ENCODE measurements at regions not wholly inside any gene's neighbourhood (a gene's known extent, or its start where the extent isn't known, plus 50 kb on each side); places are given as distances from the start of the nearest gene placed in this dataset.

GRCh38 chr13:84360822-84361221 is 478.5 kb upstream of the SLITRK1 start:
- TF ChIP-seq POLR2A (IDR thresholded peaks at IDR 0.05): no peak
- TF ChIP-seq CTCF (IDR thresholded peaks at IDR 0.05): no peak

Measured in tibial nerve (tissue), 3 donors.